ENCODE measurements at regions not wholly inside any gene's neighbourhood (a gene's known extent, or its start where the extent isn't known, plus 50 kb on each side); places are given as distances from the start of the nearest gene placed in this dataset.

DNA sequence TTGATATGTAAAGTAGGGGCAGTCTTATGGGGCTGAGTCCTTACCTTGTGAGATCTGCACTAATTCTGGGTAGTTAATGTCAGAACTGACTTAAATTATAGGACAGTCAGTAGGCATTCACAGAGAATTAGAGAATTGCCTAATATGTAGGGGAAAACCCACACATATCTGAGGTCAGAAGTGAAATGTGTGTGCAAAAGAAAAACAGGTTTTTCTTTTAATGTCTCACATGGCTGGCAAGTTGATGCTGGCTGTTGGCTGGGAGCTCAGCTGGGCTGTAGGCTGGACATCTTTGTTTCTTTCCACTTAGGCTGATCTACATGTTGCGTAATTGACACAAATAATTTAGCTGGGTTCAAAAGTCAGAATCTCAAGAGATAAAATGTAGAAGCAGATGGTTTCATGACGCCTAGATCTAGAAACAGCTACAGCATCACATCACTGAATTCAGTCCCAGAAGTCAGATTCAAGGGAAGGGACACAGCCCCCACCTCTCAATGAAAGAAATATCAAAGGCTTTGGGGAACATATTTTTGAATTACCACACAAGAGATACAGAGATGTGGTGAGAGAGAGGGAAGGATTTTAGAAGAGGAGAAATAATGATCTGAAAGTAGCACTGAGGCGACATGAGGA, 98.9 kb downstream of the TNFSF18 start:
- no peaks in the 10 kb centered on the region for H3K27me3 ChIP-seq (replicated peaks; ENCODE audit: insufficient read depth)
- H3K27ac ChIP-seq: no peak overlapping the region
- no peaks in the 10 kb centered on the region for H3K9me2 ChIP-seq (ENCODE audit: insufficient read depth)
- H3F3A ChIP-seq (ENCODE audit: insufficient read depth): peaks cover 55% of the 10 kb centered on the region
- no peaks in the 10 kb centered on the region for H3K36me3 ChIP-seq (ENCODE audit: low read depth)
- H3K9me3 ChIP-seq (ENCODE audit: low read depth): no peaks in the 10 kb centered on the region
- no peaks in the 10 kb centered on the region for H3K79me2 ChIP-seq (ENCODE audit: insufficient read depth)
- 77 to 79% methylated on average over 3 of the region's 3 CpGs for WGBS, 2 experiments (ENCODE audit: low coverage in 1 of 2, low lambda C conversion rate in 2 of 2, missing lambda C conversion rate in 2 of 2)
- H3K9ac ChIP-seq: no peak overlapping the region
- H4K20me1 ChIP-seq (ENCODE audit: insufficient read depth): no peaks in the 10 kb centered on the region
- H3K4me1 ChIP-seq (ENCODE audit: insufficient read depth): peaks cover 54% of the 10 kb centered on the region
- H3K4me3 ChIP-seq: no peak overlapping the region
- in situ Hi-C loops (cut with MboI): no loop called here
- DNase-seq: peak; percentile 44
- H2AFZ ChIP-seq: no peak overlapping the region
- no peak for TF ChIP-seq EZH2 (IDR thresholded peaks at IDR 0.05; ENCODE audit: insufficient read depth, poor library complexity, severe bottlenecking)
- TF ChIP-seq EZH2phosphoT487 (IDR thresholded peaks at IDR 0.05; ENCODE audit: insufficient read depth, low read depth): no peak
- H3K4me2 ChIP-seq (ENCODE audit: unreplicated experiment): no peak overlapping the region

DNA sequence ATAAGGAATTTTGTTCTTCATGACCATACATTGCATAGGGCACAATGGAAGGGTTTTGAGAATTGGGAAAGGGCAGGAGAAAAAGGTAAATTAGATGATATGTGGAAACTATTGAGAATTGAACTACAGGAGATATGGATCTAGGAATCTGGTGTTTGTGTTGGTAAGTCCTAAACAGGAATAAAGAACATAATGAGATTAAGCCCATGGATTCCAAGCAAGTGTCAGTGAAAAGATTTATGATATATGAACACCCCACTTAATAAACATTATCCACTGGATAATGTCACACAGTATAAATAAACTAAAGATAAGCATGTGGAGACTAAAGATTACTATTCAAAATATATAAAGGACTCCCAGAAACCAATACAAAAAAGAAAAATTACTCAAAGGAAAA, 98.2 kb downstream of the TNFSF18 start:
- Histone ChIP-seq H3K79me2 (ENCODE audit: insufficient read depth) (no peaks in the 10 kb centered on the region), H3K9me3 (ENCODE audit: low read depth) (no peaks in the 10 kb centered on the region), H3K4me1 (ENCODE audit: insufficient read depth) (peaks cover 50% of the 10 kb centered on the region), H3K9me2 (ENCODE audit: insufficient read depth) (no peaks in the 10 kb centered on the region), H3K27me3 (replicated peaks; ENCODE audit: insufficient read depth) (no peaks in the 10 kb centered on the region), H3K4me3 (no peak overlapping the region), H3K4me2 (ENCODE audit: unreplicated experiment) (no peak overlapping the region), H3K36me3 (ENCODE audit: low read depth) (no peaks in the 10 kb centered on the region), H3K9ac (no peak overlapping the region), H3K27ac (no peak overlapping the region), H3F3A (ENCODE audit: insufficient read depth) (peaks cover 49% of the 10 kb centered on the region), H2AFZ (no peak overlapping the region), H4K20me1 (ENCODE audit: insufficient read depth) (no peaks in the 10 kb centered on the region)
- in situ Hi-C loops (cut with MboI): no loop called here
- no peak for DNase-seq
- no peak for TF ChIP-seq EZH2phosphoT487 (IDR thresholded peaks at IDR 0.05; ENCODE audit: insufficient read depth, low read depth)
- no peak for TF ChIP-seq EZH2 (IDR thresholded peaks at IDR 0.05; ENCODE audit: insufficient read depth, poor library complexity, severe bottlenecking)

DNA sequence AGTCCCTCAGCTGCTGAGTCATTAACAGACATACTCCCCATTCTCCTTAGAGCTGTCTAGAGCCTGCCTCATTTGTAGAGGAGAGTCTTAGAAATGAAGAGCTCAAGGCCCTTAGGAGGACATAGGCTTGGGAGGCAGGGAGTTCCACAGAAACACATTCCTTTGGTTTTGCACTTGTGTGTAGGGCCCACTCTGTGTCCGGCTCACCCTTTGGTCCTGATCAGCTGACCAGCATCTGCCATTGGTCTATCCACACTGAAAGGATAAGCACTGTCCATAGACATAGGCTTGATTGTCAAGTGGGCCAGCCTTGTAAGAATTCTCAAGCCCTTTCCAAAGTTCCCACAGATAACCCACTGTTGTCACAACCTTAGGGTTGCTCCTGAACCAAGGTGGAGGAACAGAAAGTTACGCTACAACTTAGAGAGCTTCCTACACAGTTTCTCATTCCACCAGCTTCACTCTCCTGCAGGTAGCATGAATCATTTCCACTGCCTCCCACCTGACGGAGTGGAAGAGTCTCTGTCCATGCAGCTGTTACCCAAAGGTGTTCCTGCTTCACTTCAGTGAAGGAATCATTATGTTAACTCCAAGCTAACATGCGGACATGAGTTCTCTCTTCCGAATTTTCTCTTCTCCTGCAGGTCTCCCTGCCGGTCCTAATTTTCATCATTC, 96.1 kb downstream of the TNFSF18 start:
- no peak overlapping the region for H3K4me2 ChIP-seq (ENCODE audit: unreplicated experiment)
- H3F3A ChIP-seq (ENCODE audit: insufficient read depth): peaks cover 28% of the 10 kb centered on the region
- H3K9me3 ChIP-seq (ENCODE audit: low read depth): no peaks in the 10 kb centered on the region
- DNase-seq: no peak
- no peak overlapping the region for H3K9ac ChIP-seq
- 95 to 97% methylated on average over 6 of the region's 6 CpGs for WGBS, 2 experiments (ENCODE audit: low coverage in 1 of 2, low lambda C conversion rate in 2 of 2, missing lambda C conversion rate in 2 of 2)
- TF ChIP-seq EZH2 (IDR thresholded peaks at IDR 0.05; ENCODE audit: insufficient read depth, poor library complexity, severe bottlenecking): no peak
- no peak for TF ChIP-seq EZH2phosphoT487 (IDR thresholded peaks at IDR 0.05; ENCODE audit: insufficient read depth, low read depth)
- no peak overlapping the region for H2AFZ ChIP-seq
- no peaks in the 10 kb centered on the region for H3K79me2 ChIP-seq (ENCODE audit: insufficient read depth)
- no peaks in the 10 kb centered on the region for H3K9me2 ChIP-seq (ENCODE audit: insufficient read depth)
- H3K36me3 ChIP-seq (ENCODE audit: low read depth): no peaks in the 10 kb centered on the region
- H4K20me1 ChIP-seq (ENCODE audit: insufficient read depth): no peaks in the 10 kb centered on the region
- in situ Hi-C loops (cut with MboI): no loop called here
- H3K27me3 ChIP-seq (replicated peaks; ENCODE audit: insufficient read depth): no peaks in the 10 kb centered on the region
- peaks cover 34% of the 10 kb centered on the region for H3K4me1 ChIP-seq (ENCODE audit: insufficient read depth)
- no peak overlapping the region for H3K4me3 ChIP-seq
- H3K27ac ChIP-seq: peak overlapping the region; percentile 12; the same call in 1 of the 2 replicates

DNA sequence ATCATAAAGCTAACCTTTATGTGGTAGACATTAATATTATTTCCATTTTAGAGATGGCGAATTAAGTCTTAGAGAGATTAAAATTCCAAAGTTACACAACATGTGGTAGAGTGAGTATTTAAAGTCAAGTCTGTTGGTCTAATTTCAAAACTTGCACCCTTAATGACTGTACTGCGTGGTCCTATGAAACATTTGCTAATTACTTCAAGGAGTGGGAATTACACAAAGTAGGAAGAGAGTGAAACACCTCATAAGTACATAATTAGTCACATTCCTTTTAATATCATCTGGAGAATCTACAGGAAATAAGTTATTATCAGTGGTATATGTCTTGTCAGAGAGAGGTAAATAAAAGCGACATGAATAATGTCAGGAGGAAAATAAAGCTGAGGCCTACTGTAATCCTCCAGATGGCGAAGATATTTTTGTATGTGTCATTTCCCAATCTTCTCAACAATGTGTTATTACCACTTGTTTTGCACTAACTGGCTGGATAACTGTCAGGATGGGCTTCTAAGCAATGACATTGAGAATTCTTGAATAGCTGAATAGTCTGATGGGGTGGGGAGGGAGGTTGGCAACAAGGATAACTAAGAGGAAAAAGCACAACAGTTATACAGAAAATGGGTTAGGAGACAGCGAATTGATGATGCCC, 95.5 kb downstream of the TNFSF18 start:
- WGBS, 2 experiments (ENCODE audit: low coverage in 1 of 2, low lambda C conversion rate in 2 of 2, missing lambda C conversion rate in 2 of 2): 26 to 30% methylated on average over 5 of the region's 5 CpGs
- H3K36me3 ChIP-seq (ENCODE audit: low read depth): no peaks in the 10 kb centered on the region
- peak overlapping the region; percentile 14 for H3K4me2 ChIP-seq (ENCODE audit: unreplicated experiment)
- no peaks in the 10 kb centered on the region for H3K79me2 ChIP-seq (ENCODE audit: insufficient read depth)
- H3F3A ChIP-seq (ENCODE audit: insufficient read depth): peaks cover 28% of the 10 kb centered on the region
- peaks cover 38% of the 10 kb centered on the region for H3K4me1 ChIP-seq (ENCODE audit: insufficient read depth)
- H3K4me3 ChIP-seq: no peak overlapping the region
- no peak overlapping the region for H3K9ac ChIP-seq
- H3K9me2 ChIP-seq (ENCODE audit: insufficient read depth): no peaks in the 10 kb centered on the region
- H3K27me3 ChIP-seq (replicated peaks; ENCODE audit: insufficient read depth): no peaks in the 10 kb centered on the region
- DNase-seq: peak; percentile 77
- H2AFZ ChIP-seq: no peak overlapping the region
- H4K20me1 ChIP-seq (ENCODE audit: insufficient read depth): no peaks in the 10 kb centered on the region
- peak overlapping the region; percentile 42 for H3K27ac ChIP-seq
- no peaks in the 10 kb centered on the region for H3K9me3 ChIP-seq (ENCODE audit: low read depth)
- TF ChIP-seq EZH2phosphoT487 (IDR thresholded peaks at IDR 0.05; ENCODE audit: insufficient read depth, low read depth): no peak
- no peak for TF ChIP-seq EZH2 (IDR thresholded peaks at IDR 0.05; ENCODE audit: insufficient read depth, poor library complexity, severe bottlenecking)
- in situ Hi-C loops (cut with MboI): no loop called here

All from GM23248 (cell line).